CMK (cell line): ENCODE measurements at regions not wholly inside any gene's neighbourhood (a gene's known extent, or its start where the extent isn't known, plus 50 kb on each side); places are given as distances from the start of the nearest gene placed in this dataset.

Experiments
- DNase-seq: peaks from one replicate; pipeline ENCODE4 v3.0.0-alpha.2; 2010; ENCODE audit warnings: low read depth

GRCh38 chr2:14272396-14273075 lies 360.0 kb upstream of the LRATD1 start:
- DNase-seq = no peak

- no peak for DNase-seq
These were observed 358.9 kb upstream of the LRATD1 start for GRCh38 chr2:14273650-14274049.

DNA sequence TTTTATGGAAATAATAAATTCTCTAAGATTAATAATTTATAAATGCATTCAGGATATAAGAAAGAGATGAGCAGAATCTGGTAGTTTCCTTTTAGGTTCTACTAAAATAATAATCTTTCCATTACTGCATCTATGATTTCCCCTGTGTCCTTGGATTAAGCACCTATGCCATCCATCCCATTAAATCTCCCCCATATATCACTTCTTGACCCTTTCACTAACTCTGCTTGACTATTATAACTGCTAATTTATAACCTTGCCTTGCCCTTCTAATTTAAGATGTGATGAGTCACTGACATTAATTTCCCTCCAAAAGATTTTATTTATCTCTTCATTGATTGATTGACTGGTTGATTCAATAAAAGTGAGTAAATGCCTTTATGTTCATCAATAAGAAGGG lies 348.3 kb upstream of the LRATD1 start:
- DNase-seq = no peak

DNA sequence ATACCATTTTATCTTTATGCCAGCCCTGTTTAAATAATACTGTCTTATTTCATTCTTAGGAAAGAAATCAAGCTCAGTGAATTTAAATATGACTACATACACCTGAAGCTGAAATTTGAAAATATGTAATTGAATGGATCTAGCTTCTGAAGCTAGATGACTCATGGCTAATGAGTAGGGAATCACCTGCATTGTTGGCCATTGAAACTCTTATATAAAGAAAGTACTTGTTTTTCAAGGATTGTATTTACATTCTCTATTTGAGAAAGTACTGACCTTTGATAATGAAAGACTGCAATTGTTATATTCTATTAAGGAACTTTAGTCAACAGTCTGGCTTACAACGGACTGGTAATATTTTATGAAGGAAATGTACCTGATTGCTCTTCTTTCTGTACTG lies 346.7 kb upstream of the LRATD1 start:
- no peak for DNase-seq

GRCh38 chr2:14288016-14288415 lies 344.5 kb upstream of the LRATD1 start:
- no peak for DNase-seq

DNA sequence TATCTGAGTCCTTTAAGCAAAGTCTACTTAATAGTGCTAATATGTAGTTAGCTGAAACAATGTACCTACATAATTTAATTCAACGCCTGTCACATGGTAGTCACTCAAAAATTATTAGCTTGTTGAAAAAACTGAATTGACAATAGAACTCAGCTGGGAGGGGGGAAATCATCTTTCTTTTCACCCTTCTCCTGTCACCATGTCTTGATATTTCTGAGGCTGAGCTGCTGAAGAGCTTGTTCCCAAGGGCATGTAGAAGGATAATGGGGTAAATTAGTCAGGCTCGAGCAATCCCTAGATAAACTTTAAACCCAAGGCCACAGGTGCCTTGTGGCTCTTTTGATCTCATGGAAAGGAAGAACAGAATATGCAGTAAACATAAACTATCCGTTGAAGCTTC lies 339.6 kb upstream of the LRATD1 start:
- no peak for DNase-seq

GRCh38 chr2:14297340-14297739 lies 335.2 kb upstream of the LRATD1 start:
- DNase-seq = no peak

- DNase-seq = no peak
These were observed 334.6 kb upstream of the LRATD1 start for GRCh38 chr2:14297906-14298305.

- no peak for DNase-seq
These were observed 331.2 kb upstream of the LRATD1 start for GRCh38 chr2:14301331-14301730.

- DNase-seq = no peak
These were observed 329.0 kb upstream of the LRATD1 start for GRCh38 chr2:14303366-14304115.

DNA sequence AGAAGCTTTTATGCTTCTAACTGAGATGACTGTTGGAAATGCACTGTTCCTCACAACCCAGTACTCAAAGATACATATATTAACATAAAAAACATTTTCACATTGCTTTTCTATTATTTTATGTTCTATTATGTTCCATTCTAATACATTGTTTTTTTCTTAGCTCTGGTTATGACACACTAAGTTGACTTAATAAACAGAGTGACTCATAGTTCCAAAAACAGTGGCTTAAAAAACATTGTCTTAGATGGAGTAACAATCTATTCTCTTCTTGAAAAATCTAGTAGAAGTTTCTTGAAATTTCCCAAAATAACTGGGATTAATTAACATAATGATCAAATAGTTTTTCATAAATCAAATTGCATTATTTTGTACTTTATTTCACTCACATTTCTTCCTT lies 328.2 kb upstream of the LRATD1 start:
- DNase-seq = no peak

DNA sequence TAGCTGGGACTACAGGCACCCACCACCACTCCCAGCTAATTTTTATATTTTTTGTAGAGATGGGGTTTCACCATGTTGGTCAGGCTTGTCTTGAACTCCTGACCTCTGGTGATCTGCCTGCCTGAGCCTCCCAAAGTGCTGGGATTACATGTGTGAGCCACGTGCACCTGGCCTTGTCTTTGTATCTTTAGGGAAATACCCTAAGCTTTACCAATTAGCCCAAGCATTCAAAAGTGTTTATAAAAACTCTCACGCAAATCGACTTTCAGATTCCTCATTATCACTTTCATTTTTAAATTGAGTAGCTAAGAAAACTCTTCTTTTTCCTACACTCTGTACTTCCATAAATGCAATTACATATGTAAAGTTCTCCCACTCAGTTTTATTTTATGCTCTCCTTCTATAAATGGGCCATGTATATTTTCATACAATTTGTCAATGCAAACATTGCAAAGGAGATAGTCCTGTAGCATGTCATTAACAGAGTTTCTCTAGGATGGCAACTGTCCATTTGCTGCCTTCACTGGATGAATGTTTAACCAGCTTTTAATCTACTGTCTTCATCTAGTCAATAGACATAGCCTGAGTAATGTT lies 326.2 kb upstream of the LRATD1 start:
- DNase-seq = no peak

DNA sequence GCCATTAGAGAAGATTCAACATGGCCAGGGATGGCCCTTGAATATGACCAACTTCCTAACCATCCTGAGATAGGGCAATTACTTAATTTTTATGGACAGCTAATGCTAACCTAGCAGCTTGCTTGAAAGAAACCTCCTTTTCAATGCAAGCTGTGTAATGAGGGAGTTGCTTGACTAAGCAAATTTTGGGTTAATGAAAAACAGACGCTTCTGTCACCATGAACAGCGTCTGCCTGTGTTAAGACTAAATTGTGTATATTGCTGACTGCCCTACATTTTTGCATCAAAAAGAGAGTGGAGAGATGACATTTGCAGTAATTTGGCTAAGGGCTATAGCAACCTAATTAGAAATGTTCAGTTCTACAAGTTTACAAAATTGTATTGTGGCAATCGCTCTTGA lies 319.2 kb upstream of the LRATD1 start:
- DNase-seq = no peak

- DNase-seq = no peak
These were observed 315.9 kb upstream of the LRATD1 start for GRCh38 chr2:14316594-14316993.

DNA sequence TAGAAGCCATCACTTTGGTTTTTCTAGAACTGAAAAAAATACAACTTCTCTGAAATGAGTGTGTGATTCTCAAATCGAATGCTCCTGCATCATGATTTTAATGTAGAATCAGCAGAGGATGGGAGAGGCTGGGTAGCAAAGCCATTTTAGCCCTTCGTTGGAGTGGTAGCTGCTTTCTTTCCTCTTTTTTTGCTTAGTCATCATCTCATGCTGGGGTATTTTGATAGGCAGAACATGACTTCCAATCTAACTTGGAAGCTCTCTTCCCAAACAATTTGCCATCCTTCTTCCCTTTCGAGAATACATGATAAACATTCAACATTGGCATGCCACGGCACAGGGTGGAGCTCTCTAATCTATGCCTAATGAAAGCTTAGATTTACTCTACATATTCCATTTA lies 311.2 kb upstream of the LRATD1 start:
- DNase-seq = no peak

DNA sequence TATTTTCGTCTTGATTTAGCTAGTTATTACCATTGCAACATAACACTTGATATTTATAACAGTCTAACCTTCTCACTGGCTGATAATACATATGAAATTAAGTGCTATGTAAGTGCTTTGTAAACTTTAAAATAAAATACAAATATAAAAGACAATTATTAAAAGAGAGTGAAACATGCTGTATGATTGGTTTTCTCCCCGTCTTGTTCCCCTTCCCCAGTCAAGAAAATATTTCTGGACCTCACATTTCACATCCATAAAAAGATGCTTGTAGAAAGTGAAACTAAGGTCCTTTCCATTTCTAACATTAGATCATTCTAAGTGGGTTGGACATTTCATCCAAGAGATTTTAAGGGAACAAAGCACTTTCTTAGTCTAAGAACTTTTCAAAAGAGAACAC lies 310.2 kb upstream of the LRATD1 start:
- no peak for DNase-seq

- DNase-seq = no peak
These were observed 308.2 kb upstream of the LRATD1 start for GRCh38 chr2:14324308-14324707.

- DNase-seq = no peak
These were observed 301.6 kb upstream of the LRATD1 start for GRCh38 chr2:14330884-14331283.

DNA sequence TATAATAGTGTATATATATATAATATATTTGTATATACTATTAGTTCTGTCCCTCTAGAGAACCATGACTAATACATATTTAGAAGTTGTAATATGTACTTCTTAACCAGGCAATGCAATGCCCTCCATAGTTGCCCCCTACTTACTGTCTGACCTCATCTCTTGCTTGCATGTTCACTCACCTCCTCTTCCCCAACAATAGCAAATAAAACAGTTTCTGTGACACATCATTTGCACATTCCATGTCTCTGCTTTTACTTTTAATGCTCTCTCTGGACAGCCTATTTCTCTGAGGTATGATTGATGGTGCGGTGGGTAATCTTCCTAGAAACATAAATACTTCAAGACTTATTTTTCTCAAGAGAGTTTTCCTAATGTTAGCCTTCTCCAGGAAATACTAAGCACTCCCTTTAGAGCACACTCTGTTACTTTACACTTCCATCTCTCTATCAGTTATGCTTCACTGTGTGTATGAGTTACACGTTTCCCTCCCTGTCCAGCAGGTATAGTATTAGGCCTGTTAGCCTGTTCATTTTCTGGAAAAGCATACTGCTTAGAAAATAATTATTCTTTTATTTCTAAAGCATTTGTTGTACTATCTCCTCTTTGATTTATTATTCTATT lies 295.6 kb upstream of the LRATD1 start:
- no peak for DNase-seq

DNA sequence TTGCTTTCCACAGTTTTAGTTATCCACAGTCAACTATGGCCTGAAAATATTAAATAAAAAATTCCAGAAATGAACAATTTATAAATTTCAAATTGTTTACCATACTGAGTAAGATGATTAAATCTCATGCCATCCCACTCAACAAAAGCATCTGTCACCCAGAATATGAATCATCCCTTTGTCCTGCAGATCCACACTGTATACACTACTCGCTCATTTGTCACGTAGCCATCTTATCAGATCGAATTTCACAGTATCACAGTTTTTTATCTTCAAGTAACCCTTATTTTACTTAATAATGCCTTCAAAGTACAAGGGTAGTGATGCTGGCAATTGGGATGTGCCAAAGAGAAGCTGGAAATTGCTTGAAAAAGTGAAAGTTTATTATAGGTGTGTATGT lies 291.8 kb upstream of the LRATD1 start:
- DNase-seq = no peak

GRCh38 chr2:14342313-14342712 lies 290.2 kb upstream of the LRATD1 start:
- DNase-seq = no peak

GRCh38 chr2:14344355-14344754 lies 288.2 kb upstream of the LRATD1 start:
- no peak for DNase-seq

GRCh38 chr2:14348247-14348646 lies 284.3 kb upstream of the LRATD1 start:
- no peak for DNase-seq
